ENCODE measurements at regions not wholly inside any gene's neighbourhood (a gene's known extent, or its start where the extent isn't known, plus 50 kb on each side); places are given as distances from the start of the nearest gene placed in this dataset.
A peak's percentile ranks its signal among the peaks of the same experiment; 100 is the strongest.

DNA sequence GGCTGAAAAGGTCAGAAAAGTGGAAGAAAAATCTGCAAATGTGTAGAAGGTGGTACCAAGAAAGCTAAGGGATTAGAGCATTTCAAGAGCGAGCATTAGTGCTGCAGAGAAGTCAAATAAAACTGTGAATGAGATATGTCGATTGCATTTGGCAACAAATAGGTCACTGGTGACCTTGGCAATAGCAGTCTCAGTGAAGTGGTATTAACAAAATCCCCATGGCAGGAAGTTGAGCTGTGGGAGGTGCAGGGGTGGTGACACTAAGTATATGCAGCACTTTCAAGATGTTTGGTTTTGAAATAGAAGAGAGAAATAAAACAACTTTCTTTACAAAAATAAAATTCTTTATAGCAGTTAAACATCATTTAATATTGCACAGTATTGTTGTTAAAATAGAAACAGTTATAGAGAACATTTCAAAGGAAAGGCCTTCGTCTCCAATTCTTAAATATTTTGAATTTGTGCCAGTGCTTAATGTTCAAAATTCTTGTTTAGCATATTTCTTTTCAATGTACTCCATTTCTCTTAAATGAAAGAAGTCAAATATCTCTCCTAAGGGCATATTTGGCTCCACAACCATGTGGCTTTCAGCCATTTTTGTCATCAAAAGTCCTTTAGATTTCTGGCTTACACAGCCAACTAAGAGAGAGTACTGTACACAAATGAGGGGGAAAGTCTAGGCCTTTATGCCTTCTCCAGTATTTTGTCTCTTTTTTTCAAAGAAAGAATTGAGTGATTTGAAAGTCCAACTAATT lies 443.0 kb upstream of the MMADHC start:
- no peaks in the 10 kb centered on the region for H4K20me1 ChIP-seq (ENCODE audit: insufficient read depth, low read length)
- DNase-seq (ENCODE audit: insufficient read length, low spot score, missing footprints), result no peak

DNA sequence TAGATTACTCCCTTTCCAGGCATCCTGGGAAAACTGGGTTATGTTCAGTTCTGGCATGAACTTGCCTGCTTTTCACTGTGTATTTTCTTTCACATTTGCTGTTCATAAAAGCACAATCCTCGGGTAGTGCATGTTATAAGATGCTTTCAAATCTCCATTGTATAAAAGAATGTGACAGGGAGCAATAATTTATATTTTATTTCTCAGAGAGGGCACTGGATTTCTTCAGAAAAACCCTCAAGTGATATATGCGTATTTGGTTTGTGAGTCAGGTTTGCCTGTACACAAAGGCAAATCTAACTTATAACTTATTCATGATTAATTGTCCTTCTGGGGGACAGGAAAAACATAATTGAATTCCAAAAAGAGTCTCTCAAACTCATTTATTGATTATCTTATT lies 440.7 kb upstream of the MMADHC start:
- no peak for TF ChIP-seq CTCF (IDR thresholded peaks at IDR 0.05; ENCODE audit: extremely low read depth, low read depth, low read length)
- H2AFZ ChIP-seq (ENCODE audit: low read length), result peak overlapping the region; percentile 20

More for the DNA sequence above, 443.0 kb upstream of the MMADHC start:
- H3K4me2 ChIP-seq (ENCODE audit: insufficient read depth, low read length), result no peak overlapping the region
- no peak for TF ChIP-seq CTCF (IDR thresholded peaks at IDR 0.05; ENCODE audit: extremely low read depth, low read depth, low read length)
- H3K79me2 ChIP-seq (ENCODE audit: insufficient read depth, low read length), result no peaks in the 10 kb centered on the region
- H3K36me3 ChIP-seq (ENCODE audit: insufficient read depth, low read length), result no peaks in the 10 kb centered on the region
- H3K4me1 ChIP-seq (ENCODE audit: insufficient read depth, low read length), result peaks cover 3% of the 10 kb centered on the region
- no peak overlapping the region for H2AFZ ChIP-seq (ENCODE audit: low read length)
- H3K27ac ChIP-seq (ENCODE audit: low read depth, low read length), result no peak overlapping the region
- no peaks in the 10 kb centered on the region for H3K9me3 ChIP-seq (ENCODE audit: low read depth, low read length)
- no peak overlapping the region for H3K4me3 ChIP-seq (ENCODE audit: insufficient read depth, low read length)
- H3K27me3 ChIP-seq (ENCODE audit: insufficient read depth, low read length), result no peaks in the 10 kb centered on the region

DNA sequence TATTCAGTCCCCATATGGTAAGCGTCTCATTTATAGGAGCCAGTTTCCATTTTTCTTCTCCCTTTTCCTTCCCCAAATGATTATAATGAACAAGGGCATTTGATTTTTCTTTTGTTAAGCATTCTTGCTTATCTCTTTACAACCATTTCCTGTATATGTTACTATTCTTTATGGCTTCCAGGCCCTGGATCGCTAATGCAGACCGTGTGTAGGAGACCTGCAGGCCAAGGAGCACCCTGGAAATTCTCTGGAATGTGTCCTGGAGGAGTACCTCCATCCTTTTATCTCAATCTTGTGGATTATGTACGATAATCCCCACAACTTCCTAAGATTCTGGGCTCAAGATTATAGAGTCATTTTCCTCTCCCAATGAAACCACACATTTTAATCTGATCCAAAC lies 439.6 kb upstream of the MMADHC start:
- no peak for TF ChIP-seq CTCF (IDR thresholded peaks at IDR 0.05; ENCODE audit: extremely low read depth, low read depth, low read length)
- Histone ChIP-seq H3K4me3 (ENCODE audit: insufficient read depth, low read length) (no peak overlapping the region), H3K27me3 (ENCODE audit: insufficient read depth, low read length) (no peaks in the 10 kb centered on the region), H3K79me2 (ENCODE audit: insufficient read depth, low read length) (no peaks in the 10 kb centered on the region), H3K4me1 (ENCODE audit: insufficient read depth, low read length) (peaks cover 3% of the 10 kb centered on the region), H3K27ac (ENCODE audit: low read depth, low read length) (no peak overlapping the region), H3K9me3 (ENCODE audit: low read depth, low read length) (no peaks in the 10 kb centered on the region), H4K20me1 (ENCODE audit: insufficient read depth, low read length) (no peaks in the 10 kb centered on the region), H3K36me3 (ENCODE audit: insufficient read depth, low read length) (no peaks in the 10 kb centered on the region), H2AFZ (ENCODE audit: low read length) (no peak overlapping the region), H3K4me2 (ENCODE audit: insufficient read depth, low read length) (no peak overlapping the region)
- DNase-seq (ENCODE audit: insufficient read length, low spot score, missing footprints), result no peak

More for the DNA sequence above, 440.7 kb upstream of the MMADHC start:
- Histone ChIP-seq H3K4me1 (ENCODE audit: insufficient read depth, low read length) (peaks cover 3% of the 10 kb centered on the region), H3K79me2 (ENCODE audit: insufficient read depth, low read length) (no peaks in the 10 kb centered on the region), H3K36me3 (ENCODE audit: insufficient read depth, low read length) (no peaks in the 10 kb centered on the region), H4K20me1 (ENCODE audit: insufficient read depth, low read length) (no peaks in the 10 kb centered on the region), H3K27ac (ENCODE audit: low read depth, low read length) (no peak overlapping the region), H3K4me3 (ENCODE audit: insufficient read depth, low read length) (no peak overlapping the region), H3K27me3 (ENCODE audit: insufficient read depth, low read length) (no peaks in the 10 kb centered on the region), H3K9me3 (ENCODE audit: low read depth, low read length) (no peaks in the 10 kb centered on the region), H3K4me2 (ENCODE audit: insufficient read depth, low read length) (peak overlapping the region; percentile 54)
- DNase-seq (ENCODE audit: insufficient read length, low spot score, missing footprints), result peak; percentile 32

DNA sequence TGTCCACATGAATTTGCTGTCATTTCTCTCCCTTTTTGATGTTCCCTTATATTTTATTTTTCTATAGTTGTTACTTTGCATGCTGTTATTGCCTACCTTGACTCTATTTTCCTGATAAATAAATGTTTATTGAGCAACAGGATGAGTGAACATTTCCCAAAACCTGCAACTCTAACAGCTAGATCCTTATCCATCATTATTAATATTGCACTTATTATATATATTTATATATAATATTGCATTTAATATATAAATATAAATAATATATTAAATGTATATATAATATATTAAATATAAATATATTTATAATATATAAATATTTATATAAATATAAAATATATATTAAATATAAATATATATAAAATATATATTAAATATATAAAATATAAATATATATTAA lies 436.1 kb upstream of the MMADHC start:
- Histone ChIP-seq H3K4me1 (ENCODE audit: insufficient read depth, low read length) (peaks cover 3% of the 10 kb centered on the region), H3K79me2 (ENCODE audit: insufficient read depth, low read length) (no peaks in the 10 kb centered on the region), H3K36me3 (ENCODE audit: insufficient read depth, low read length) (no peaks in the 10 kb centered on the region), H3K27ac (ENCODE audit: low read depth, low read length) (no peak overlapping the region), H3K4me2 (ENCODE audit: insufficient read depth, low read length) (no peak overlapping the region), H2AFZ (ENCODE audit: low read length) (no peak overlapping the region), H3K9me3 (ENCODE audit: low read depth, low read length) (no peaks in the 10 kb centered on the region), H3K27me3 (ENCODE audit: insufficient read depth, low read length) (no peaks in the 10 kb centered on the region), H3K4me3 (ENCODE audit: insufficient read depth, low read length) (no peak overlapping the region), H4K20me1 (ENCODE audit: insufficient read depth, low read length) (no peaks in the 10 kb centered on the region)
- no peak for DNase-seq (ENCODE audit: insufficient read length, low spot score, missing footprints)
- TF ChIP-seq CTCF (IDR thresholded peaks at IDR 0.05; ENCODE audit: extremely low read depth, low read depth, low read length), result no peak

All from osteoblast (primary cell).